Osteoblast (primary cell): ENCODE measurements at regions not wholly inside any gene's neighbourhood (a gene's known extent, or its start where the extent isn't known, plus 50 kb on each side); places are given as distances from the start of the nearest gene placed in this dataset.

ENCODE experiments used
- DNase-seq: peaks from one replicate; pipeline ENCODE4 v3.0.0; 2011; ENCODE audit warnings: low spot score, mixed read lengths; ENCODE audit not compliant: insufficient read length; ENCODE audit errors: missing footprints
- H2AFZ ChIP-seq: 2 replicates; pipeline ENCODE4 v1.6.0; 2011; ENCODE audit warnings: mild to moderate bottlenecking, low read length
- H3K27ac ChIP-seq: 2 replicates; pipeline ENCODE4 v1.5.1; 2011; ENCODE audit warnings: mild to moderate bottlenecking, low read depth, low read length, moderate library complexity
- H3K27me3 ChIP-seq: 2 replicates; pipeline ENCODE4 v1.6.0; 2012; ENCODE audit warnings: mild to moderate bottlenecking, control low read depth, inconsistent platforms, low read length, moderate library complexity; ENCODE audit not compliant: insufficient read depth
- H3K36me3 ChIP-seq: 2 replicates; pipeline ENCODE4 v1.5.1; 2011; ENCODE audit warnings: mild to moderate bottlenecking, low read length, control low read depth, moderate library complexity; ENCODE audit not compliant: insufficient read depth
- H3K4me1 ChIP-seq: 2 replicates; pipeline ENCODE4 v1.5.1; 2011; ENCODE audit warnings: mild to moderate bottlenecking, low read length, control low read depth, moderate library complexity; ENCODE audit not compliant: insufficient read depth
- H3K4me2 ChIP-seq: 2 replicates; pipeline ENCODE4 v1.6.0; 2011; ENCODE audit warnings: mild to moderate bottlenecking, low read length; ENCODE audit not compliant: insufficient read depth
- H3K4me3 ChIP-seq: fragments of 200-600 bp; sonication (generic); 3 replicates; pipeline ENCODE4 v1.5.1; 2012; ENCODE audit warnings: mild to moderate bottlenecking, low read length, inconsistent platforms; ENCODE audit not compliant: insufficient read depth
- H3K79me2 ChIP-seq: 2 replicates; pipeline ENCODE4 v1.6.0; 2012; ENCODE audit warnings: mild to moderate bottlenecking, low read length, control low read depth, inconsistent platforms; ENCODE audit not compliant: insufficient read depth
- H3K9me3 ChIP-seq: 2 replicates; pipeline ENCODE4 v1.5.1; 2011; ENCODE audit warnings: low read depth, low read length, control low read depth
- H4K20me1 ChIP-seq: 2 replicates; pipeline ENCODE4 v1.6.0; 2012; ENCODE audit warnings: mild to moderate bottlenecking, low read length, control low read depth; ENCODE audit not compliant: insufficient read depth
- CTCF ChIP-seq: IDR thresholded peaks from 2 replicates; pipeline ENCODE4 v1.5.1; 2011; ENCODE audit warnings: mild to moderate bottlenecking, low read depth, low read length, moderate library complexity; ENCODE audit errors: extremely low read depth

GRCh38 chr5:174300118-174300940 is 254.8 kb downstream of the NSG2 start:
- no peak overlapping the region for H2AFZ ChIP-seq
- H3K4me3 ChIP-seq, result no peak overlapping the region
- H3K27ac ChIP-seq, result no peak overlapping the region
- no peaks in the 10 kb centered on the region for H3K79me2 ChIP-seq
- no peaks in the 10 kb centered on the region for H4K20me1 ChIP-seq
- no peaks in the 10 kb centered on the region for H3K9me3 ChIP-seq
- DNase-seq, result no peak
- no peaks in the 10 kb centered on the region for H3K27me3 ChIP-seq
- TF ChIP-seq CTCF, result no peak
- no peaks in the 10 kb centered on the region for H3K4me1 ChIP-seq
- H3K36me3 ChIP-seq, result no peaks in the 10 kb centered on the region
- H3K4me2 ChIP-seq, result no peak overlapping the region

GRCh38 chr5:174300941-174301761 is 255.6 kb downstream of the NSG2 start:
- no peak for TF ChIP-seq CTCF
- Histone ChIP-seq H3K27ac (no peak overlapping the region), H3K36me3 (no peaks in the 10 kb centered on the region), H4K20me1 (no peaks in the 10 kb centered on the region), H3K4me3 (no peak overlapping the region), H3K4me1 (no peaks in the 10 kb centered on the region), H3K79me2 (no peaks in the 10 kb centered on the region), H2AFZ (no peak overlapping the region), H3K9me3 (no peaks in the 10 kb centered on the region), H3K4me2 (no peak overlapping the region), H3K27me3 (no peaks in the 10 kb centered on the region)
- DNase-seq, result no peak

- DNase-seq, result no peak
- Histone ChIP-seq H2AFZ (no peak overlapping the region), H3K4me2 (no peak overlapping the region), H4K20me1 (no peaks in the 10 kb centered on the region), H3K27me3 (no peaks in the 10 kb centered on the region), H3K4me3 (no peak overlapping the region), H3K79me2 (no peaks in the 10 kb centered on the region), H3K36me3 (no peaks in the 10 kb centered on the region), H3K9me3 (no peaks in the 10 kb centered on the region), H3K27ac (no peak overlapping the region), H3K4me1 (no peaks in the 10 kb centered on the region)
- TF ChIP-seq CTCF, result no peak
Measured at GRCh38 chr5:174301848-174302625, 256.5 kb downstream of the NSG2 start.
